ENCODE measurements at regions not wholly inside any gene's neighbourhood (a gene's known extent, or its start where the extent isn't known, plus 50 kb on each side); places are given as distances from the start of the nearest gene placed in this dataset.

DNA sequence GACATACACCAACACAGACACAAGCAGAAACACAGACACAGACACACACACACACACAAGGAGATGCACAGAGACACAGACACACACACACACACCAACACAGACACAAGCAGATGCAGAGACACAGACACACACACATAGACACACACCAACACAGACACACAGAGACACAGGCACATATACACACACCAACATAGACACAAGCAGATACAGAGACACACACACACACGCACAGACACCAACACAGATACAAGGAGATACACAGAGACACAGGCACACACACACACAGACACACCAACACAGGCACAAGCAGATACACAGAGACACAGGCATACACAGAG, 347.2 kb upstream of the KLF6 start (continued):
- TF ChIP-seq, protein P1, sequence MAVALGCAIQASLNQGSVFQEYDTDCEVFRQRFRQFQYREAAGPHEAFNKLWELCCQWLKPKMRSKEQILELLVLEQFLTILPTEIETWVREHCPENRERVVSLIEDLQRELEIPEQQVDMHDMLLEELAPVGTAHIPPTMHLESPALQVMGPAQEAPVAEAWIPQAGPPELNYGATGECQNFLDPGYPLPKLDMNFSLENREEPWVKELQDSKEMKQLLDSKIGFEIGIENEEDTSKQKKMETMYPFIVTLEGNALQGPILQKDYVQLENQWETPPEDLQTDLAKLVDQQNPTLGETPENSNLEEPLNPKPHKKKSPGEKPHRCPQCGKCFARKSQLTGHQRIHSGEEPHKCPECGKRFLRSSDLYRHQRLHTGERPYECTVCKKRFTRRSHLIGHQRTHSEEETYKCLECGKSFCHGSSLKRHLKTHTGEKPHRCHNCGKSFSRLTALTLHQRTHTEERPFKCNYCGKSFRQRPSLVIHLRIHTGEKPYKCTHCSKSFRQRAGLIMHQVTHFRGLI (tag by site-specific recombination; IDR thresholded peaks at IDR 0.05): no peak
- TF ChIP-seq ZNF623 (tag by site-specific recombination; IDR thresholded peaks at IDR 0.05): no peak
- no peak for TF ChIP-seq ZNF274 (IDR thresholded peaks at IDR 0.05; ENCODE audit: low read length)
- peak; percentile 45; the same call in 1 of the 2 replicates for TF ChIP-seq ZNF274 (tag by site-specific recombination; IDR thresholded peaks at IDR 0.05; ENCODE audit: borderline replicate concordance)
- TF ChIP-seq PRDM1 (tag by site-specific recombination; IDR thresholded peaks at IDR 0.05): no peak
- TF ChIP-seq OSR2 (tag by site-specific recombination; IDR thresholded peaks at IDR 0.05): no peak
- no peak for TF ChIP-seq ZNF114 (tag by site-specific recombination; IDR thresholded peaks at IDR 0.05)
- TF ChIP-seq, protein P2, sequence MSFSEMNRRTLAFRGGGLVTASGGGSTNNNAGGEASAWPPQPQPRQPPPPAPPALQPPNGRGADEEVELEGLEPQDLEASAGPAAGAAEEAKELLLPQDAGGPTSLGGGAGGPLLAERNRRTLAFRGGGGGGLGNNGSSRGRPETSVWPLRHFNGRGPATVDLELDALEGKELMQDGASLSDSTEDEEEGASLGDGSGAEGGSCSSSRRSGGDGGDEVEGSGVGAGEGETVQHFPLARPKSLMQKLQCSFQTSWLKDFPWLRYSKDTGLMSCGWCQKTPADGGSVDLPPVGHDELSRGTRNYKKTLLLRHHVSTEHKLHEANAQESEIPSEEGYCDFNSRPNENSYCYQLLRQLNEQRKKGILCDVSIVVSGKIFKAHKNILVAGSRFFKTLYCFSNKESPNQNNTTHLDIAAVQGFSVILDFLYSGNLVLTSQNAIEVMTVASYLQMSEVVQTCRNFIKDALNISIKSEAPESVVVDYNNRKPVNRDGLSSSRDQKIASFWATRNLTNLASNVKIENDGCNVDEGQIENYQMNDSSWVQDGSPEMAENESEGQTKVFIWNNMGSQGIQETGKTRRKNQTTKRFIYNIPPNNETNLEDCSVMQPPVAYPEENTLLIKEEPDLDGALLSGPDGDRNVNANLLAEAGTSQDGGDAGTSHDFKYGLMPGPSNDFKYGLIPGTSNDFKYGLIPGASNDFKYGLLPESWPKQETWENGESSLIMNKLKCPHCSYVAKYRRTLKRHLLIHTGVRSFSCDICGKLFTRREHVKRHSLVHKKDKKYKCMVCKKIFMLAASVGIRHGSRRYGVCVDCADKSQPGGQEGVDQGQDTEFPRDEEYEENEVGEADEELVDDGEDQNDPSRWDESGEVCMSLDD (tag by site-specific recombination; IDR thresholded peaks at IDR 0.05): no peak
- TF ChIP-seq HOXD13 (CRISPR knock-in tag; IDR thresholded peaks at IDR 0.05; ENCODE audit: borderline replicate concordance): no peak
- no peak for TF ChIP-seq HOXC10 (CRISPR knock-in tag; IDR thresholded peaks at IDR 0.05)
- peak; percentile 14; the same call in 1 of the 2 replicates for TF ChIP-seq ZNF112 (tag by site-specific recombination; IDR thresholded peaks at IDR 0.05)
- TF ChIP-seq, protein P3, sequence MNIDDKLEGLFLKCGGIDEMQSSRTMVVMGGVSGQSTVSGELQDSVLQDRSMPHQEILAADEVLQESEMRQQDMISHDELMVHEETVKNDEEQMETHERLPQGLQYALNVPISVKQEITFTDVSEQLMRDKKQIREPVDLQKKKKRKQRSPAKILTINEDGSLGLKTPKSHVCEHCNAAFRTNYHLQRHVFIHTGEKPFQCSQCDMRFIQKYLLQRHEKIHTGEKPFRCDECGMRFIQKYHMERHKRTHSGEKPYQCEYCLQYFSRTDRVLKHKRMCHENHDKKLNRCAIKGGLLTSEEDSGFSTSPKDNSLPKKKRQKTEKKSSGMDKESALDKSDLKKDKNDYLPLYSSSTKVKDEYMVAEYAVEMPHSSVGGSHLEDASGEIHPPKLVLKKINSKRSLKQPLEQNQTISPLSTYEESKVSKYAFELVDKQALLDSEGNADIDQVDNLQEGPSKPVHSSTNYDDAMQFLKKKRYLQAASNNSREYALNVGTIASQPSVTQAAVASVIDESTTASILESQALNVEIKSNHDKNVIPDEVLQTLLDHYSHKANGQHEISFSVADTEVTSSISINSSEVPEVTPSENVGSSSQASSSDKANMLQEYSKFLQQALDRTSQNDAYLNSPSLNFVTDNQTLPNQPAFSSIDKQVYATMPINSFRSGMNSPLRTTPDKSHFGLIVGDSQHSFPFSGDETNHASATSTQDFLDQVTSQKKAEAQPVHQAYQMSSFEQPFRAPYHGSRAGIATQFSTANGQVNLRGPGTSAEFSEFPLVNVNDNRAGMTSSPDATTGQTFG (tag by site-specific recombination; IDR thresholded peaks at IDR 0.05; ENCODE audit: borderline replicate concordance): peak; percentile 65
- TF ChIP-seq GLI2 (tag by site-specific recombination; IDR thresholded peaks at IDR 0.05; ENCODE audit: borderline replicate concordance, low read depth): no peak
- TF ChIP-seq ZNF747 (tag by site-specific recombination; IDR thresholded peaks at IDR 0.05): 0 out of 2 replicates have a peak, but pooled peaks have one; percentile 63

GRCh38 chr10:4131407-4132215, 346.6 kb upstream of the KLF6 start:
- Histone ChIP-seq H3K27ac (ENCODE audit: extremely low read depth, low read depth, low read length) (peak overlapping the region; percentile 50; the same call in 1 of the 2 replicates), H3K36me3 (ENCODE audit: control insufficient read depth in 2 of 2, insufficient read depth in 1 of 2, low read length in 2 of 2) (no peaks in the 10 kb centered on the region), H3K4me1 (ENCODE audit: control insufficient read depth, insufficient read depth, low read length) (peaks cover 13% of the 10 kb centered on the region), H3K4me3 (ENCODE audit: low read depth, low read length) (no peak overlapping the region), H3K9me3 (ENCODE audit: control insufficient read depth, insufficient read depth, low read depth, low read length) (no peaks in the 10 kb centered on the region)
- POLR2A ChIA-PET: interaction anchor here (0.7 kb wide), 2 partner anchors 131 to 601 kb away, joined by 5 to 6 read pairs; no protein-coding TSS in a partner anchor
- CTCF ChIA-PET: interaction anchor here (0.7 kb wide), 1 partner anchor 772 kb away, joined by 3 read pairs; no protein-coding TSS in a partner anchor
- TF ChIP-seq ZNF416 (tag by site-specific recombination; IDR thresholded peaks at IDR 0.05) (no peak), SP7 (tag by site-specific recombination; IDR thresholded peaks at IDR 0.05) (peak; percentile 69), ZNF626 (tag by site-specific recombination; IDR thresholded peaks at IDR 0.05) (no peak), SALL2 (tag by site-specific recombination; IDR thresholded peaks at IDR 0.05; ENCODE audit: borderline replicate concordance) (no peak), ZNF660 (tag by site-specific recombination; IDR thresholded peaks at IDR 0.05) (no peak), ZNF555 (tag by site-specific recombination; conservative IDR thresholded peaks at IDR 0.05) (no peak), ZNF184 (tag by site-specific recombination; IDR thresholded peaks at IDR 0.05) (no peak), ZNF335 (tag by site-specific recombination; conservative IDR thresholded peaks at IDR 0.05) (0 out of 2 replicates have a peak, but pooled peaks have one; percentile 13)
- TF ChIP-seq, protein P4, sequence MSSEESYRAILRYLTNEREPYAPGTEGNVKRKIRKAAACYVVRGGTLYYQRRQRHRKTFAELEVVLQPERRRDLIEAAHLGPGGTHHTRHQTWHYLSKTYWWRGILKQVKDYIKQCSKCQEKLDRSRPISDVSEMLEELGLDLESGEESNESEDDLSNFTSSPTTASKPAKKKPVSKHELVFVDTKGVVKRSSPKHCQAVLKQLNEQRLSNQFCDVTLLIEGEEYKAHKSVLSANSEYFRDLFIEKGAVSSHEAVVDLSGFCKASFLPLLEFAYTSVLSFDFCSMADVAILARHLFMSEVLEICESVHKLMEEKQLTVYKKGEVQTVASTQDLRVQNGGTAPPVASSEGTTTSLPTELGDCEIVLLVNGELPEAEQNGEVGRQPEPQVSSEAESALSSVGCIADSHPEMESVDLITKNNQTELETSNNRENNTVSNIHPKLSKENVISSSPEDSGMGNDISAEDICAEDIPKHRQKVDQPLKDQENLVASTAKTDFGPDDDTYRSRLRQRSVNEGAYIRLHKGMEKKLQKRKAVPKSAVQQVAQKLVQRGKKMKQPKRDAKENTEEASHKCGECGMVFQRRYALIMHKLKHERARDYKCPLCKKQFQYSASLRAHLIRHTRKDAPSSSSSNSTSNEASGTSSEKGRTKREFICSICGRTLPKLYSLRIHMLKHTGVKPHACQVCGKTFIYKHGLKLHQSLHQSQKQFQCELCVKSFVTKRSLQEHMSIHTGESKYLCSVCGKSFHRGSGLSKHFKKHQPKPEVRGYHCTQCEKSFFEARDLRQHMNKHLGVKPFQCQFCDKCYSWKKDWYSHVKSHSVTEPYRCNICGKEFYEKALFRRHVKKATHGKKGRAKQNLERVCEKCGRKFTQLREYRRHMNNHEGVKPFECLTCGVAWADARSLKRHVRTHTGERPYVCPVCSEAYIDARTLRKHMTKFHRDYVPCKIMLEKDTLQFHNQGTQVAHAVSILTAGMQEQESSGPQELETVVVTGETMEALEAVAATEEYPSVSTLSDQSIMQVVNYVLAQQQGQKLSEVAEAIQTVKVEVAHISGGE (tag by site-specific recombination; conservative IDR thresholded peaks at IDR 0.05; ENCODE audit: low read depth): no peak
- TF ChIP-seq, protein P5, sequence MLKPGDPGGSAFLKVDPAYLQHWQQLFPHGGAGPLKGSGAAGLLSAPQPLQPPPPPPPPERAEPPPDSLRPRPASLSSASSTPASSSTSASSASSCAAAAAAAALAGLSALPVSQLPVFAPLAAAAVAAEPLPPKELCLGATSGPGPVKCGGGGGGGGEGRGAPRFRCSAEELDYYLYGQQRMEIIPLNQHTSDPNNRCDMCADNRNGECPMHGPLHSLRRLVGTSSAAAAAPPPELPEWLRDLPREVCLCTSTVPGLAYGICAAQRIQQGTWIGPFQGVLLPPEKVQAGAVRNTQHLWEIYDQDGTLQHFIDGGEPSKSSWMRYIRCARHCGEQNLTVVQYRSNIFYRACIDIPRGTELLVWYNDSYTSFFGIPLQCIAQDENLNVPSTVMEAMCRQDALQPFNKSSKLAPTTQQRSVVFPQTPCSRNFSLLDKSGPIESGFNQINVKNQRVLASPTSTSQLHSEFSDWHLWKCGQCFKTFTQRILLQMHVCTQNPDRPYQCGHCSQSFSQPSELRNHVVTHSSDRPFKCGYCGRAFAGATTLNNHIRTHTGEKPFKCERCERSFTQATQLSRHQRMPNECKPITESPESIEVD (tag by site-specific recombination; IDR thresholded peaks at IDR 0.05): peak; percentile 52; the same call in 1 of the 2 replicates
